ENCODE measurements at regions not wholly inside any gene's neighbourhood (a gene's known extent, or its start where the extent isn't known, plus 50 kb on each side); places are given as distances from the start of the nearest gene placed in this dataset.

GRCh38 chr6:44658571-44658970, 271.1 kb downstream of the CDC5L start:
- Histone ChIP-seq H3K9me3 (ENCODE audit: control insufficient read depth, low read depth, low read length) (no peaks in the 10 kb centered on the region), H4K20me1 (ENCODE audit: control insufficient read depth, extremely low read depth, insufficient read depth, low read length) (no peaks in the 10 kb centered on the region), H3K4me3 (ENCODE audit: control insufficient read depth in 2 of 3, extremely low read depth in 1 of 3, insufficient read depth in 2 of 3, low read depth in 1 of 3, low read length in 3 of 3) (no peak overlapping the region), H3K9me1 (ENCODE audit: control insufficient read depth, extremely low read depth, insufficient read depth, low read length) (no peaks in the 10 kb centered on the region), H3K9ac (ENCODE audit: control insufficient read depth, extremely low read depth, insufficient read depth, low read length) (no peak overlapping the region), H3K27ac (ENCODE audit: control insufficient read depth, insufficient read depth, low read length) (no peak overlapping the region), H3K4me2 (ENCODE audit: control insufficient read depth, extremely low read depth, insufficient read depth, low read depth, low read length) (no peak overlapping the region), H2AFZ (ENCODE audit: control insufficient read depth, low read length) (no peak overlapping the region), H3K36me3 (ENCODE audit: control insufficient read depth in 2 of 2, extremely low read depth in 1 of 2, insufficient read depth in 2 of 2, low read length in 2 of 2) (no peaks in the 10 kb centered on the region), H3K27me3 (ENCODE audit: control insufficient read depth, extremely low read depth, insufficient read depth, low read length) (no peaks in the 10 kb centered on the region), H3K79me2 (ENCODE audit: control insufficient read depth, insufficient read depth, low read length) (no peaks in the 10 kb centered on the region), H3K4me1 (ENCODE audit: control insufficient read depth, extremely low read depth, insufficient read depth, low read length) (peaks cover 35% of the 10 kb centered on the region)
- DNase-seq (ENCODE audit: low read depth, low spot score) (no peak), FAIRE-seq (no peak)
- dilution Hi-C loops (cut with MboI; ENCODE audit: extremely low pct_ligation_motif_present, low sequenced_read_pairs) = no loop called here
- TF ChIP-seq EZH2 (IDR thresholded peaks at IDR 0.05; ENCODE audit: low read length) (no peak), CTCF (optimal IDR thresholded peaks at IDR 0.05 in 1 of 3, IDR thresholded peaks at IDR 0.05 in 1 of 3, conservative IDR thresholded peaks at IDR 0.05 in 1 of 3; ENCODE audit: extremely low read depth in 1 of 3, insufficient read depth in 2 of 3, low read length in 3 of 3) (no peak)

- Histone ChIP-seq H3K27ac (ENCODE audit: control insufficient read depth, insufficient read depth, low read length) (no peak overlapping the region), H2AFZ (ENCODE audit: control insufficient read depth, low read length) (no peak overlapping the region), H3K79me2 (ENCODE audit: control insufficient read depth, insufficient read depth, low read length) (no peaks in the 10 kb centered on the region), H3K36me3 (ENCODE audit: control insufficient read depth in 2 of 2, extremely low read depth in 1 of 2, insufficient read depth in 2 of 2, low read length in 2 of 2) (no peaks in the 10 kb centered on the region), H3K9me1 (ENCODE audit: control insufficient read depth, extremely low read depth, insufficient read depth, low read length) (no peaks in the 10 kb centered on the region), H3K4me3 (ENCODE audit: control insufficient read depth in 2 of 3, extremely low read depth in 1 of 3, insufficient read depth in 2 of 3, low read depth in 1 of 3, low read length in 3 of 3) (no peak overlapping the region), H3K9ac (ENCODE audit: control insufficient read depth, extremely low read depth, insufficient read depth, low read length) (no peak overlapping the region), H3K27me3 (ENCODE audit: control insufficient read depth, extremely low read depth, insufficient read depth, low read length) (no peaks in the 10 kb centered on the region), H3K4me2 (ENCODE audit: control insufficient read depth, extremely low read depth, insufficient read depth, low read depth, low read length) (no peak overlapping the region), H3K4me1 (ENCODE audit: control insufficient read depth, extremely low read depth, insufficient read depth, low read length) (peaks cover 36% of the 10 kb centered on the region), H4K20me1 (ENCODE audit: control insufficient read depth, extremely low read depth, insufficient read depth, low read length) (no peaks in the 10 kb centered on the region), H3K9me3 (ENCODE audit: control insufficient read depth, low read depth, low read length) (no peaks in the 10 kb centered on the region)
- dilution Hi-C loops (cut with MboI; ENCODE audit: extremely low pct_ligation_motif_present, low sequenced_read_pairs) = no loop called here
- DNase-seq (ENCODE audit: low read depth, low spot score) (no peak), FAIRE-seq (no peak)
- TF ChIP-seq EZH2 (IDR thresholded peaks at IDR 0.05; ENCODE audit: low read length) (no peak), CTCF (optimal IDR thresholded peaks at IDR 0.05 in 1 of 3, IDR thresholded peaks at IDR 0.05 in 1 of 3, conservative IDR thresholded peaks at IDR 0.05 in 1 of 3; ENCODE audit: extremely low read depth in 1 of 3, insufficient read depth in 2 of 3, low read length in 3 of 3) (no peak)
Measured at GRCh38 chr6:44659726-44660125, 272.2 kb downstream of the CDC5L start.
